GM19023 (cell line): ENCODE measurements at regions not wholly inside any gene's neighbourhood (a gene's known extent, or its start where the extent isn't known, plus 50 kb on each side); places are given as distances from the start of the nearest gene placed in this dataset.
"Not testable (repeated sequence)": the region's sequence is repeated elsewhere in the genome, so short reads cannot be mapped to it uniquely, and the experiment has no call there.

ENCODE experiments used
- ATAC-seq: cut with Tn5 transposase; IDR thresholded peaks from one replicate; pipeline ENCODE4 v1.9.1; 2021; ENCODE audit warnings: mild to moderate bottlenecking, moderate library complexity; ENCODE audit not compliant: unreplicated experiment

- no peak for ATAC-seq
Observed at GRCh38 chr9:78437806-78438205, 140.9 kb downstream of the PSAT1 start.

GRCh38 chr9:78438211-78438610 lies 141.3 kb downstream of the PSAT1 start:
- ATAC-seq = no peak

- no peak for ATAC-seq
Observed at GRCh38 chr9:78438780-78439179, 141.9 kb downstream of the PSAT1 start.

- no peak for ATAC-seq
Observed at GRCh38 chr9:78439190-78439865, 142.4 kb downstream of the PSAT1 start.

DNA sequence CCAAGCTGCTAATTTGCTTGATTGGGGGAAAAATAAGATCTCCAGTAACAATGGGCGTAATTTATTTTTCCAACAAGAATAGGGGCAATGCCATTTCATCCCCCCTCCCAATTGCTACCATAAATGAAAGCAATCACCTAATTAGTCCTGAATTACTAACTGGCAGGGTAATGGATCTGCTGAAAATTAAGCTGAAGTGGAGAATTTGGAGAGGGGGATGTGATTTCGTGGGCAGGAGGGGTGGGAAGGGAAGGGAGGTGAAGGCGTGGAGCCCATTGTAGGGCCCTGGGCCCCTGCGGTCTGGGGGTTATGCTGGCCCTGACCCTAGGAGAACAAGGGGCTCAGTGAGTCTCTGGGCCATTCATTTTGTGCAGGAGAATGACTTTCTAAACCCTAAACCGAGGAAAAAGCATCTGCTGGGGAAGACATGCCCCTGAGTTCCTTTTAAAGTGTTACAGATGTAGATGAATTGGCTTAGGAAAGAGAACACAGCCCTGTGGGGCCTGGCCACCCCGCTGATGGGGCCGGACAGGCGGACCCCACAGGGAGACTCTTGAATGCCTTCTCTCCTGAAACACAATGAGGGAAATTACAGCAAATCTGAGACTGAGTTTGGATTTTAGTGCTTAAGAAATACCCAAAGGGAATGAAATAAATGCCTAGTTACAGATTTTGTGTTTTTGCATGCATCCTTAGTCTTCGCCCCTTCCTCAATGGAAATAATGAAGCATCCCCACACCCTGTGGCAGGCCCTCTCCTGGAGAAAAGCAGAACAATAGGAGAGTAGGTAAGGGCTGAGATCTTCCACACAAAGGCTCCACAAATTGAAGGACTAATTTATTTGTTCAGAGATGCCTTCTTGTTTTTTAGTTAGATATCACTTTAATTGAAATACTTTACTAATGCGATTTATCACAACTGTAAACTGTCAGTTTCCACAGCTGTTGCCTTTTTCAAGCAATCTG lies 143.2 kb downstream of the PSAT1 start:
- ATAC-seq = no peak

DNA sequence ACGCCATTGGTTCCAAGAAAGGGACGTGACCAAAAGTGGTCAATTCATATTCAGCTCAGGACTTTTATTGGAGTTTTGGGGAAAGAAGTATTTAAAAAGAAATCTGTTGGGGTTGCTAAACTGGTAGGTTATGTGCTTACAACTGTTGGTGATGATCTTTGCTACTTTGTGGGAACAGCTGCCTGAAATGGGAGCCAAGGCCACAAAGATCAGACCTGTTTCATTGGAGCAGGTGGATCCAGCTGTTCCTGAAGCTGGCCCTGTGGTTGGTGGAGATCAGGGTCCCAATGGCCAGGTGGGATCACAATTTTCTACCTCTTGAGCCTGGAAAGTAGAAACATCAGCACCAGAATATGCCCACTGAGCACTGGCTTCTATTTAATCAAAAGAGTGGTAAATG lies 144.5 kb downstream of the PSAT1 start:
- ATAC-seq = no peak

GRCh38 chr9:78441822-78442431 lies 145.0 kb downstream of the PSAT1 start:
- ATAC-seq = no peak

- not testable (repeated sequence) for ATAC-seq
Observed at GRCh38 chr9:78442577-78442976, 145.7 kb downstream of the PSAT1 start.

DNA sequence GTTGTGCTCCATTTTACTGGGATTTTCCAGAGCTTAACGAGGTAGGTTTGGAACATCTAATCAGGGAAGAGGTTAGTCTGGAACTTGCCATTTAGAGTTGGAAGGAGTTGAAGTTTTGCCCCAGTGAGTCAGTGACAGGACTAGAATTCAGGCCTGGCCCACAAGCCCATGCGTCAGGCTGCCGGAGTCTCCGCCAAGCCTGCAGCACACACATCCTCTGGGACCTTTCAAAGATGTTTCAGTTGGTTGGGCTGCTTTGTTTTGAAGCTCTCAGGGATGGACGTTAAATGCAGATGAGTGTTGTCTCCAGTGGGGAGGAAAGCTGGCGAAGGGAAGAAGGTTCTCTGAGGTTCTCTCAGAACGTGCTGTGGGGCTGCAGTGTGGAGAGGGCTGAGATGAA lies 147.0 kb downstream of the PSAT1 start:
- ATAC-seq = no peak

GRCh38 chr9:78448960-78449673 lies 152.2 kb downstream of the PSAT1 start:
- no peak for ATAC-seq

DNA sequence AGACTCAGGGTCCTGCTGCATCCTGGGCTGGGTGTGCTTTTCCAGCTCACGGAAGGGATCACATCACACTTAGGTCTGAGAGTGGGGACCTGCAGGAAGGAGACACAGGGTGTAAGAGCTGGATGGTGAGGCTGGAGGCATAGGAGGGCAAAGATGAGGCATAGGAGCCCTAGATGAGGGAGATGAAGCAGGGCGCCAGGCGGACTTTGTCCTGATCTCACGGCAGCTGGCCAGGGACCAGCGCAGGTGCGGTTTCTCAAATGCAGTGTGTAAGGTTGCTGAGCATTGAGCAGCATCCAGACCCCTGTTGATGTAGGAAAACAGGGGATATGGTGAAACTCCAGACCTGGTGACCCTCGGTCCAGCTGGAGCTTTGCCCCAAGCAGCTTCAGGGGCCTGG lies 156.5 kb downstream of the PSAT1 start:
- no peak for ATAC-seq

DNA sequence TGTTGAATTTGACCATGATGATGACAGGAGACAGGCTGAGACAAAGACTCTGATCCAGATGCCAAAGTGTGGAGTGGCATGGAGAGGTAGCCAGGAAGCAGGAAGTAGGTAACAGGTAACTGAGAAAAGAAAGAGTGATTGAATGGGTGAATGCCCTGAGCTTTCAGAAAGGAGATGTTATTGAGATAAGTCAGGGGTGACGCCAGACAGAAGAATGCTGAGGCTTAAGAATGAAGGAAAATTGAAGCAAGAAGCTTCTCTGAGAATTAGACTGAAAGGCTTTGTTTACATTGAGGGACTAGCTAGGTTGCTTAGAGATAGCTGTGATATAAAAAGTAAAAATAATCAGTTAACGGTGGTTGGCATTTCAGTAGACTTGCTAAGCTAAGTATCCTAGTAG lies 165.7 kb downstream of the PSAT1 start:
- ATAC-seq = no peak

DNA sequence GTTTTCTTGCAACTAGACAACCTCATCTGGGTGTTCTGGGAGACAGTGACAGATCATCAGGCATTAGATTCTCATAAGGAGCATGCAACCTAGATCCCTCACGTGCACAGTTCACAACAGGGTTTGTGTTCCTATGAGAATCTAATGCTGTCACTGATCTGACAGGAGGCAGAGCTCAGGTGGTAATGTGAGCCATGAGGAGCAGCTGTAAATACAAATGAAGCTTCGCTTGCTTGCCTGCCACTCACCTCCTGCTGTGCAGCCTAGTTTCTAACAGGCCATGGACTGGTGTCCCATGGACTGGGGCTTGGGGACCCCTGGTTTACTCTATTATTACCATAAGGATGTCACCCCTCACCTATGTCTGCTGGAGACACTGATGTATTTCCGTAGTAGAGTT lies 166.8 kb downstream of the PSAT1 start:
- no peak for ATAC-seq

GRCh38 chr9:78468231-78468630 lies 171.3 kb downstream of the PSAT1 start:
- no peak for ATAC-seq

DNA sequence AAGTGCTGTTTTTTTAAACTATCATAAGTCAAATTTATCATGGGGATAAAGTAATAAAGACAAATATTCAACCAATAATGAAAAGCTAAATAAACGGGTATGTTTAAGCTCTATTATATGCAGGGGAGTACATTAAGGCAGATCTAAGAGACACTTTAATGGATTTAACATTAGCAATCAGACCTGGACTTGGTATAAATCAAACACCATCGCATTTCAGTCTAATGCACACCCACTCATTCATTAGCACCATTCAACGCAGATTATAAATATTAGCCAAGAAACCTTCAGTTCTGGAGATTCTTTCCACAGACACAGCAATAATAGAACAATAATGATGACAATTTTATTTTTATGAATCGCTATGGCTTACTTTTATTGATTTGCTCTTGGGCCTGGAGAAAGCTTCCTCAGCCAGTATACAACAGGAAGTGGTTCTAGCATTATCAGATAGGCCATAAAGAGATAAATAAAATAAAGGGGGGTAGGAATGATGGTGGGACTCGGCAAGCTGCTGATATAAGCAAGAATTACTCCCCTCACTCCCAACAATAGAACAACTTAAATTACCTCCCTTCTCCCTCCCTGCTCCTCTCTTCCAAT lies 172.2 kb downstream of the PSAT1 start:
- ATAC-seq = no peak

DNA sequence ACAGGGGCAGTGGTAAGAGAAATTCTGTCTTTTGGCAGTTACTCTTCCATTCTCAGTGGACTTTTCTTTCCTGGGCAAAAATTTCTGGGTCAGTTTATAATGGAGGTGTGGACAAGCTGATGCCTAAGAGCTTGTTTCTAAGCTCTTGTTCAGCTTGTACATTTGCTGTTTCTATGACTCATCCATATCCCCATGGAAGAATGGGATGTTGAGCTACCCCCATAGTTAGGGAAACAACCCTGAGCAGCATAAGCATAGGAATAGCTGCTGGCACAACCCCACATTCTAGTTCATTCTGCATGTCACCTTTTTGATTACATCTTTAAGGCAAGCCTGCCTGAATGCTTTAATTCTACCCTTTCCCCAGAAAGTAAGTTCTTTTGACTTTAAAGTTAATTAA lies 173.3 kb downstream of the PSAT1 start:
- no peak for ATAC-seq

DNA sequence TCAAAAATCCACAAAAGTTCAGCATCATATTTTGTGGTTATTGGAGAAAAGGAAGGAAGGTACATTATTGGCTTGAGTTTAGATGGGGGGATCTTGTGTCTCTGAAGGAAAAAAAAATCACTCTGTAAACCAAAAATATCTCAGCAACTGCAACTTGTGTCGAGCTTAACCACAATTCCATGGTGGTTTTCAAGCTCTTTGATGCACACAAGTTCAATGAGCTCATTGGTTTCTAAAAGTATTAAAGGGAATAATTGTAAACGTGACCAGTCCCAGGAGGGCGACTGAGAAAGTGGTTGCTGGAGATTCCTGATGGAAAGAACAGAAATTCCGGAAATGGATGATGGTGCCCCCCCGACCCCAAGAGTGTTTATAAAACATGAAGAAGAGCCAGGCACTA lies 173.8 kb downstream of the PSAT1 start:
- no peak for ATAC-seq

DNA sequence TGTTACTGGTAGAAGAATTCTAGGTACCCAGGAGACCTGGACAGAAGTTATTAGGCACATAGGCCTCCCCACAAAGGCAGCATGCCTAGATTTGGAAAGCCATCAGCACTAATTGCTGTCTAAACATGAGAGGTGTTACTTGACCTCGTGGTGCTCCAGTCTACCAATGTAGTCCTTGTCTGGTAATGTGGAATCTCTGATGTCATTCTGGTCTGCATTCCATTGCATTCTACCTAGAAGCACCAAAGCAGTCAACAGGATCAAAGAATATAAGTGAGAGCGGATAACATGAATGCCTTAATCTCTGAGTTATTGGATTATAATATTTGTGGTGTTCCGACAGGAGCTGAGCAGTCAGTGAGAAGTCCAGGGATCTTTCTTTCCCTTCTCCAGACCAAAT lies 175.2 kb downstream of the PSAT1 start:
- ATAC-seq = no peak

GRCh38 chr9:78479441-78479840 lies 182.5 kb downstream of the PSAT1 start:
- no peak for ATAC-seq

- ATAC-seq = no peak
Observed at GRCh38 chr9:78486661-78487060, 189.7 kb downstream of the PSAT1 start.

DNA sequence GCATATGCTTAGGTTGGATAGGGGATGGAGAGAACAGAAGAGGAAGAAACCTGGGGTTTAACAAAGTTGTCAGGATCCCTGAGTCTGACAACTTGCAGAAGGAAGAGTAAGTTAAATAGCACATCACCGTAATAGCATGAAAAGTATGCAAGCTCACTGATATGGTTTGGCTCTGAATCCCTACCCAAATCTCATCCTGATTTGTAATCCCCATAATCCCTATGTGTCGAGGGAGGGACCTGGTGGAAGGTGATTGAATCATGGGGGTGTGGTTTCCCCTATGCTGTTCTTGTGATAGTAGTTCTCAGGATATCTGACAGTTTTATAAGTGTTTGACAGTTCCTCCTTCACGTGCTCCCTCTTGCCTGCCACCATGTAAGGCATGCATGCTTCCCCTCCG lies 193.3 kb downstream of the PSAT1 start:
- ATAC-seq = no peak
